ENCODE measurements at regions not wholly inside any gene's neighbourhood (a gene's known extent, or its start where the extent isn't known, plus 50 kb on each side); places are given as distances from the start of the nearest gene placed in this dataset.

DNA sequence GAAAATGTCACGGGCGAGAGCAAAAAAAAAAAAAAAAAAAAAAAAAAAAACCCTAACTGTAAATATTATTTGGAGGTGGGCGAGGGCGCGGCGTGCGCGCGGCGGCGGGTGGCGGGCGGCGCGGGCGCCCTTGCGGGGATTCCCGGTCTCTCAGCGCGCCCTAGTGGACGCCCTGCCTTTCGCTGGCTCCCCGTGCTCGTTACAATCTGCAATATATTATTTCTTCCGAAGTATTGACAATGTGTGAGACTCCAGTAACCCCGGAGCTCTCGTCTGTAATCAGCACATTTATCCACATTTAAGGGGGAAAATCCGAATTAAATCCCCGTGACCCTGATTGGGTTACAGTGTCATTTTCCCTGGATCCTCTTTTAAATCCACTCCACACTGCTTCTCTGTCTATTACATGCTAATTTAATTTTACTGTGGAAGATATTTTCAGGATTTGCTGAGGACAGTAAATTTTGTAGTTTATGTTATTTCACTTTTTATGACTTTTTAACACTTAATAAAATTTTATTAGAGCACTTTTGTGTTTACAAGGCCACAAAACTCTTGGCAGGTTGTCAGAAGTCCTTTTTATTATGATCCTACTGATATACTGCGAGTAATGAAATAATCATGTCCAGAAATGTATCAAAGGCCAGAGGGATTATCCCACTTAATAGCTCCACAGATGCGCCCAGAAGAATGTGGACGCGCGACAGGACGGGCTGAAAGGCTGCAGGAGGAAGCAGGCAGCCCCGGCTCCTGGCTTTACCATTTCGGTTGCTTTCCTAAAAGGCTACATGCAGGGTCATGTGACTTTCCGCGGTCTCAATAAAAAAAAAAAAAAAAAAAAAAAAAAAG, 369.1 kb downstream of the MTX2 start (continued):
- TF ChIP-seq ATF6 (CRISPR knock-in tag; conservative IDR thresholded peaks at IDR 0.05) (no peak), DZIP1 (CRISPR knock-in tag; IDR thresholded peaks at IDR 0.05) (no peak), SRSF4 (IDR thresholded peaks at IDR 0.05; ENCODE audit: low read depth, low read length, poor library complexity, severe bottlenecking) (no peak), ZNF329 (CRISPR knock-in tag; IDR thresholded peaks at IDR 0.05; ENCODE audit: low read depth) (no peak), MXD1 (CRISPR knock-in tag; IDR thresholded peaks at IDR 0.05) (no peak), ZFP41 (CRISPR knock-in tag; IDR thresholded peaks at IDR 0.05; ENCODE audit: borderline replicate concordance) (no peak), NCOA1 (CRISPR knock-in tag; IDR thresholded peaks at IDR 0.05) (no peak), FOSL1 (CRISPR knock-in tag; IDR thresholded peaks at IDR 0.05; ENCODE audit: borderline replicate concordance) (no peak), MEIS1 (CRISPR knock-in tag; IDR thresholded peaks at IDR 0.05; ENCODE audit: borderline replicate concordance) (no peak)
- TF ChIP-seq, protein P1, sequence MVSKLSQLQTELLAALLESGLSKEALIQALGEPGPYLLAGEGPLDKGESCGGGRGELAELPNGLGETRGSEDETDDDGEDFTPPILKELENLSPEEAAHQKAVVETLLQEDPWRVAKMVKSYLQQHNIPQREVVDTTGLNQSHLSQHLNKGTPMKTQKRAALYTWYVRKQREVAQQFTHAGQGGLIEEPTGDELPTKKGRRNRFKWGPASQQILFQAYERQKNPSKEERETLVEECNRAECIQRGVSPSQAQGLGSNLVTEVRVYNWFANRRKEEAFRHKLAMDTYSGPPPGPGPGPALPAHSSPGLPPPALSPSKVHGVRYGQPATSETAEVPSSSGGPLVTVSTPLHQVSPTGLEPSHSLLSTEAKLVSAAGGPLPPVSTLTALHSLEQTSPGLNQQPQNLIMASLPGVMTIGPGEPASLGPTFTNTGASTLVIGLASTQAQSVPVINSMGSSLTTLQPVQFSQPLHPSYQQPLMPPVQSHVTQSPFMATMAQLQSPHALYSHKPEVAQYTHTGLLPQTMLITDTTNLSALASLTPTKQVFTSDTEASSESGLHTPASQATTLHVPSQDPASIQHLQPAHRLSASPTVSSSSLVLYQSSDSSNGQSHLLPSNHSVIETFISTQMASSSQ (IDR thresholded peaks at IDR 0.05; ENCODE audit: low read depth) = no peak
- TF ChIP-seq, protein P1 (CRISPR knock-in tag; IDR thresholded peaks at IDR 0.05; ENCODE audit: borderline replicate concordance) = no peak

Measured in HepG2 (cell line).